Heart left ventricle (tissue), 16 donors: ENCODE measurements at regions not wholly inside any gene's neighbourhood (a gene's known extent, or its start where the extent isn't known, plus 50 kb on each side); places are given as distances from the start of the nearest gene placed in this dataset.

ENCODE experiments used
- ATAC-seq, 4 donors: fragments of 200-7000 bp; cut with Tn5 transposase; one replicate each; pipeline ENCODE4 v1.9.1; 2020 to 2022; ENCODE audit warnings: moderate library complexity in 4 of 4, mild to moderate bottlenecking in 3 of 4, moderate number of reproducible peaks in 1 of 4
- DNase-seq, 5 donors: peaks; one replicate each; pipeline ENCODE4 v3.0.0-alpha.2; 2020
- H3K27ac ChIP-seq, 12 donors: fragments of 200-600 bp; sonication (generic) in 4 of 12; one replicate each; pipeline versions ENCODE4 v1.5.0 to v1.8.0; 2016 to 2022; ENCODE audit warnings: mild to moderate bottlenecking in 2 of 12
- H3K27me3 ChIP-seq, 9 donors: fragments of 200-600 bp; sonication (generic) in 2 of 9; one replicate each; pipeline versions ENCODE4 v1.5.1 to v1.8.0; 2016 to 2022; ENCODE audit warnings: mild to moderate bottlenecking in 3 of 9
- H3K36me3 ChIP-seq, 9 donors: fragments of 200-600 bp; sonication (generic) in 2 of 9; one replicate each; pipeline versions ENCODE4 v1.5.0 to v1.8.0; 2018 to 2022; ENCODE audit warnings: mild to moderate bottlenecking in 2 of 9
- H3K4me1 ChIP-seq, 12 donors: fragments of 200-600 bp; sonication (generic) in 4 of 12; one replicate each; pipeline versions ENCODE4 v1.5.0 to v1.8.0; 2016 to 2022; ENCODE audit warnings: mild to moderate bottlenecking in 3 of 12
- H3K4me3 ChIP-seq, 12 donors: fragments of 200-600 bp; sonication (generic) in 4 of 12; one replicate each; pipeline versions ENCODE4 v1.5.0 to v1.8.0; 2017 to 2022; ENCODE audit warnings: mild to moderate bottlenecking in 9 of 12, moderate library complexity in 4 of 12
- H3K9me3 ChIP-seq, 12 donors: fragments of 200-600 bp; sonication (generic) in 4 of 12; one replicate each; pipeline versions ENCODE4 v1.5.0 to v1.8.0; 2016 to 2022; ENCODE audit warnings: mild to moderate bottlenecking in 1 of 12
- POLR2A ChIP-seq, 2 donors: fragments of 450-650 bp; IDR thresholded peaks; one replicate each; pipeline ENCODE4 v1.6.1; 2017; ENCODE audit warnings: antibody characterized with exemption in 2 of 2, mild to moderate bottlenecking in 2 of 2, moderate library complexity in 2 of 2
- WGBS, 4 donors: extraction: QIAGEN DNeasy Blood & Tissue Kit in 2 of 4; methylation state at CpG; one replicate each; pipeline versions ENCODE4 v1.1.5 to v1.1.7; 2013 to 2018; 5-methylcytosine and 5-hydroxymethylcytosine counted together
- intact Hi-C, 10 donors: fragments of 100-400 bp; cut with DNase I; formaldehyde crosslinking; loops; one replicate each; pipeline versions ENCODE4 v1.11.1 to v1.14.2; 2022
- TF ChIP-seq, protein P1 (sequence below), 12 donors: fragments of 200-600 bp; sonication (generic) in 4 of 12; IDR thresholded peaks; one replicate each; pipeline versions ENCODE4 v1.5.0 to v1.8.0; 2018 to 2022; ENCODE audit warnings: antibody characterized with exemption in 12 of 12, mild to moderate bottlenecking in 5 of 12
- donor health status: ischemic (EF 13 %, LVEDD 7.1; RV severe dilation, severe dysfunction).
- donor health status: healthy with polysubstance abuse.
- donor health status: DM: no; HTN: yes; CAD: no.
- donor health status: DM: no; HTN: no; CAD: no.
- donor health status: ischemic (EF 25% LVEDD 6.9; RV normal size, moderate dysfunction).
- donor health status: ischemic (EF 25% LVEDD 5.7; RV mildly dilated, moderate dysfunction).
- donor health status: healthy.
- donor health status: DM: yes; HTN: yes; CAD: no.
- donor health status: ischemic (EF 35%, LVEDD 5.7; RV mildly dilated, moderate dysfunction).
- donor health status: nonischemic (EF 11% LVEDD 7.7; RV severe dilation, severe dysfunction).
- donor health status: DM: yes; HTN: yes; CAD: no.
- donor health status: PGD.
- donor health status: ischemic (EF 29% LVEDD 5.4; RV normal size, mild dysfunction).
- donor health status: nonischemic (EF 23%, LVEDD 6.1; RV moderate dilation, normal function).

DNA sequence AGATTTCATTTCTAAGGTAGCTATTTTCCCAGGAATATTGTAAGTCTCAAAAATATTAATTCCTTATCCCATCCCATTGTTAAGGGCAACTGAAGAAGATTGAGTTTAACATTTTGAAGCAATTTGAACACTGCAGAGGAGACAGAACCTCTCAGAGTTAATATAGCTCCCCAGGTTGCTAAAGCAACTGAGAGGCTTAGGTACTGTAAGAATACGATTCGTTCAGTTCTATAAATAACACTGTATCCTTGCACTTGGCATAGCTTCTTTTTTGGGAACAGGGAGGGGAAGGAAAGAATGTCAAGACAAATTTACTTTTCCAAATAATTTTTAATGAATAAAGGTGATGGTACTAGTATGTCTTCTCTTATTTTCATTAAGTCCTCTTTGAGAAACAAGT lies 658.4 kb upstream of the CELF2 start:
- WGBS, 4 donors = 14 to 21% (median 20%) methylated on average over 2 of the region's 2 CpGs
- no peak for TF ChIP-seq POLR2A (IDR thresholded peaks at IDR 0.05)
- TF ChIP-seq, protein P1, sequence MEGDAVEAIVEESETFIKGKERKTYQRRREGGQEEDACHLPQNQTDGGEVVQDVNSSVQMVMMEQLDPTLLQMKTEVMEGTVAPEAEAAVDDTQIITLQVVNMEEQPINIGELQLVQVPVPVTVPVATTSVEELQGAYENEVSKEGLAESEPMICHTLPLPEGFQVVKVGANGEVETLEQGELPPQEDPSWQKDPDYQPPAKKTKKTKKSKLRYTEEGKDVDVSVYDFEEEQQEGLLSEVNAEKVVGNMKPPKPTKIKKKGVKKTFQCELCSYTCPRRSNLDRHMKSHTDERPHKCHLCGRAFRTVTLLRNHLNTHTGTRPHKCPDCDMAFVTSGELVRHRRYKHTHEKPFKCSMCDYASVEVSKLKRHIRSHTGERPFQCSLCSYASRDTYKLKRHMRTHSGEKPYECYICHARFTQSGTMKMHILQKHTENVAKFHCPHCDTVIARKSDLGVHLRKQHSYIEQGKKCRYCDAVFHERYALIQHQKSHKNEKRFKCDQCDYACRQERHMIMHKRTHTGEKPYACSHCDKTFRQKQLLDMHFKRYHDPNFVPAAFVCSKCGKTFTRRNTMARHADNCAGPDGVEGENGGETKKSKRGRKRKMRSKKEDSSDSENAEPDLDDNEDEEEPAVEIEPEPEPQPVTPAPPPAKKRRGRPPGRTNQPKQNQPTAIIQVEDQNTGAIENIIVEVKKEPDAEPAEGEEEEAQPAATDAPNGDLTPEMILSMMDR (IDR thresholded peaks at IDR 0.05) = no peak

DNA sequence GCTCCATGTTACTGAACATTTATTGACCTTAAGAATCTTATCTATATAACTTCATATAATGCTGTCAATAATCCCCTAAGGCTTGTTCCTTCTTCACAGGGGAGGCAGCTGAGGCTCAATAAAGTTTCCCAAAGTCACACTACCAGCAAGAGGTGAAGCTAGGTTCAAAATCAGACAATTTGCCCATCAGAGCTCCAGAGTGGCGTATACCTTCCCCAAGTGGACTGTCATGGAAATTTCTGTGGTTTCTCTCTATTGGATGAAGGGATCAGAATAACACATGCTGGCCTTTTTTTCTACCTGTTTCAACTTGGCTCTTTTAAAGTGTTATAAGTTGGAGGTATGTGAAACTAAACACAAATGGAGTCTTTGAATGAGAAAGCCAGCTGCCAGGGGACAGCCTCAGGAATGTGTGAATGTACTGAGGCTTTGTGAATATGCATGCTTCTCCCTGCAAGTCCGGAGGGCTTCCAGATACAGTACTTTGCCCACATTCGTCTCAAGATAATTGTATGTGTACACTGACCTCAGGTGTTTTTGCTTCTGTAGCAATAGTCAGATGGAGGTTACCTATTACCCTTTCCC lies 656.3 kb upstream of the CELF2 start:
- ATAC-seq = no peak
- TF ChIP-seq, protein P1 (IDR thresholded peaks at IDR 0.05) = no peak
- no peak for TF ChIP-seq POLR2A (IDR thresholded peaks at IDR 0.05)
- 61 to 79% (median 69%) methylated on average over 3 of the region's 3 CpGs for WGBS, 4 donors

More for the DNA sequence above, 658.4 kb upstream of the CELF2 start:
- H3K4me1 ChIP-seq = no peaks in the 10 kb centered on the region
- DNase-seq (no peak), ATAC-seq (peak in 2 of 4 donors; percentile 55 to 56)
- intact Hi-C loops = no loop called here
- no peak overlapping the region for H3K27ac ChIP-seq
- H3K4me3 ChIP-seq = no peak overlapping the region
- H3K9me3 ChIP-seq = peaks cover 0 to 10% (median 0%) of the 10 kb centered on the region in 12 donors
- H3K36me3 ChIP-seq = no peaks in the 10 kb centered on the region
- H3K27me3 ChIP-seq = no peaks in the 10 kb centered on the region

DNA sequence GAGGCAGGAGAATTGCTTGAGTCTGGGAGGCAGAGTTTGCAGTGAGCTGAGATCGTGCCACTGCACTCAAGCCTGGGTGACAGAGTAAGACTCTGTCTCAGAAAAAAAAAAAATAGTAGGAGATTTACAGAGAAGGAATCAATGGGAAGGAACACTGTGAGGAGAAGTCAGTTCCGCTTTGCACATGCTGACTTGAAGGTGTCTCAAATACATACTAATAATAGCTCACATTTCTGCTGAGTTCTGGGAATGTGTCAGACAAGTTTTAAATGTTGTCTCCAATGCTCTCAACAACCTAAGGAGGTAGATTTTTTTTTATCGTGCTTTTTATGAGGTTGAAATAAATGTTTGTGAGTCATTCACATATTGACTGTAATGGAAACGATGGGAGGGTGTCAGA lies 654.9 kb upstream of the CELF2 start:
- Histone ChIP-seq H3K36me3 (no peaks in the 10 kb centered on the region), H3K27ac (no peak overlapping the region), H3K27me3 (no peaks in the 10 kb centered on the region), H3K4me3 (no peak overlapping the region), H3K9me3 (peaks cover 0 to 8% (median 0%) of the 10 kb centered on the region in 12 donors), H3K4me1 (peaks cover 0 to 6% (median 0%) of the 10 kb centered on the region in 12 donors)
- 83 to 90% (median 86%) methylated on average over 4 of the region's 4 CpGs for WGBS, 4 donors
- DNase-seq (no peak), ATAC-seq (no peak)
- no peak for TF ChIP-seq POLR2A (IDR thresholded peaks at IDR 0.05)
- TF ChIP-seq, protein P1 (IDR thresholded peaks at IDR 0.05) = no peak
- intact Hi-C loops = no loop called here

More for the DNA sequence above, 656.3 kb upstream of the CELF2 start:
- intact Hi-C loops = no loop called here
- Histone ChIP-seq H3K4me3 (no peak overlapping the region), H3K4me1 (peaks cover 0 to 6% (median 0%) of the 10 kb centered on the region in 12 donors), H3K27me3 (no peaks in the 10 kb centered on the region), H3K9me3 (peaks cover 0 to 10% (median 0%) of the 10 kb centered on the region in 12 donors), H3K36me3 (no peaks in the 10 kb centered on the region), H3K27ac (no peak overlapping the region)
- no peak for DNase-seq

DNA sequence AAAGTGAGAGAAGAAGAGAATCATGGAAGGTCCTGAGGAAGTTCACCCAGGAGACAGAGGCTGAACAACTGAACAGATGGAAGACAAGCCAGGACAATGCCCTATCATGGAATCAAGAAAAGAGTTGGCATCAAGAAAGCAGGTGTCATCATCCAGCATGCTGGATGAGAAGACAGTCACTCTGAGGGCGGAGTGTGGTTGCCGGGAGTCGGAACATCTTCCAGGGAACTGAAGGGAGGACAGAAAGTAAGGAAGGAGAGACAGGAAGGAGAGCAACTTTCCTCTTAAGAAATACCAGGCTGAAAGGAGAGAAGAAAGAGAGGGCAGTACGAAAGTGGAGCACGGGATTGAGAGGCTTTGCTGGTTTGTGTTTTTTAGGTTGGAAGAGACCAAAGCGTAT lies 654.5 kb upstream of the CELF2 start:
- Histone ChIP-seq H3K9me3 (peaks cover 0 to 3% (median 0%) of the 10 kb centered on the region in 12 donors), H3K36me3 (no peaks in the 10 kb centered on the region), H3K4me3 (no peak overlapping the region), H3K4me1 (peaks cover 0 to 6% (median 0%) of the 10 kb centered on the region in 12 donors), H3K27ac (no peak overlapping the region), H3K27me3 (no peaks in the 10 kb centered on the region)
- intact Hi-C loops = no loop called here
- TF ChIP-seq, protein P1 (IDR thresholded peaks at IDR 0.05) = no peak
- TF ChIP-seq POLR2A (IDR thresholded peaks at IDR 0.05) = no peak
- DNase-seq (no peak), ATAC-seq (no peak)
- 95 to 97% (median 96%) methylated on average over 6 of the region's 6 CpGs for WGBS, 4 donors
